D721Med (cell line): ENCODE measurements at regions not wholly inside any gene's neighbourhood (a gene's known extent, or its start where the extent isn't known, plus 50 kb on each side); places are given as distances from the start of the nearest gene placed in this dataset.
"Not testable (repeated sequence)": the region's sequence is repeated elsewhere in the genome, so short reads cannot be mapped to it uniquely, and the experiment has no call there.

Source experiments
- DNase-seq: peaks from one replicate; pipeline ENCODE4 v3.0.0; 2011; ENCODE audit warnings: low spot score; ENCODE audit not compliant: insufficient read length
- FAIRE-seq: peaks from 2 replicates; lab custom pipeline; 2011; peaks lifted over from hg19 to GRCh38; lab: Jason Lieb, UNC
- TF ChIP-seq, protein P1 (sequence below): IDR thresholded peaks from 2 replicates; pipeline ENCODE4 v1.5.1; 2012; ENCODE audit warnings: mild to moderate bottlenecking, control low read depth; ENCODE audit not compliant: insufficient read depth; ENCODE audit errors: missing control alignments

DNA sequence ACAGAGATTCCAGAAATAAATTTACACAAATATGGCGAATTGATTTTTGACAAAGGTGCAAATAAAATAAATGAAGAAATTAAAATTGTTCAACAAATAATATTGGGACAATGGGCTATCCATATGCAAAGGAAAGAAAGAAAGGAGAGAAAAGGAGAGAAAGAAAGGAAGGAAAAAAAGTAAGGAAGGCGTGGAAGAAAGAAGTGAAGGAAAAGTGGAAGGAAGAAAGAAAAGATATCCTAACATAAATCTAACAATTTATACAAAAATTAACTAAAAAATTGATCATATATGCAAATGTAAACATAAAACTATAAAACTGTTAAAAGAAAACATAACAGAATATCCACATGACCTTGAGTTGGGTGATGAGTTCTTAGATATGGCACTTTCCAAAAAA lies 78.7 kb upstream of the ZNF184 start:
- FAIRE-seq (no peak), DNase-seq (no peak)
- TF ChIP-seq, protein P1, sequence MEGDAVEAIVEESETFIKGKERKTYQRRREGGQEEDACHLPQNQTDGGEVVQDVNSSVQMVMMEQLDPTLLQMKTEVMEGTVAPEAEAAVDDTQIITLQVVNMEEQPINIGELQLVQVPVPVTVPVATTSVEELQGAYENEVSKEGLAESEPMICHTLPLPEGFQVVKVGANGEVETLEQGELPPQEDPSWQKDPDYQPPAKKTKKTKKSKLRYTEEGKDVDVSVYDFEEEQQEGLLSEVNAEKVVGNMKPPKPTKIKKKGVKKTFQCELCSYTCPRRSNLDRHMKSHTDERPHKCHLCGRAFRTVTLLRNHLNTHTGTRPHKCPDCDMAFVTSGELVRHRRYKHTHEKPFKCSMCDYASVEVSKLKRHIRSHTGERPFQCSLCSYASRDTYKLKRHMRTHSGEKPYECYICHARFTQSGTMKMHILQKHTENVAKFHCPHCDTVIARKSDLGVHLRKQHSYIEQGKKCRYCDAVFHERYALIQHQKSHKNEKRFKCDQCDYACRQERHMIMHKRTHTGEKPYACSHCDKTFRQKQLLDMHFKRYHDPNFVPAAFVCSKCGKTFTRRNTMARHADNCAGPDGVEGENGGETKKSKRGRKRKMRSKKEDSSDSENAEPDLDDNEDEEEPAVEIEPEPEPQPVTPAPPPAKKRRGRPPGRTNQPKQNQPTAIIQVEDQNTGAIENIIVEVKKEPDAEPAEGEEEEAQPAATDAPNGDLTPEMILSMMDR, result no peak

DNA sequence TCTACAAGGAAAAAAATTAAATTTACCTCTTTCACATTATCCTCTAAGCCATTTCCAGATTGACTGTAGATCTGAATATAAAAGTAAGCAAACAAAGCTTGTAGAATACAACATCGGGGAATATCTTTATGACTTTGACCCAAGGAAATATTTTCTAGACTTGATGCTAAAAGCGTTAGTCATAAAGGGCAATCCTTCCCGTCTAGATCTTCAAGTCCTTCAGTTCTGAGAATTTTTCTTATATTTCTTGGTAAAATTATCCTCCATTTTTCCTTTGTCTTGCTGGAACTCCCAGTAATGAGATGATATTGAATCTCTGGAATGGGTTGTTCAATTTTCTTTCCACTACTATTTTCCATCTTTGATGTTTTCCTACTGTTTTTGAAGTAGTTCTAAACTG lies 77.8 kb upstream of the ZNF184 start:
- FAIRE-seq (no peak), DNase-seq (no peak)

DNA sequence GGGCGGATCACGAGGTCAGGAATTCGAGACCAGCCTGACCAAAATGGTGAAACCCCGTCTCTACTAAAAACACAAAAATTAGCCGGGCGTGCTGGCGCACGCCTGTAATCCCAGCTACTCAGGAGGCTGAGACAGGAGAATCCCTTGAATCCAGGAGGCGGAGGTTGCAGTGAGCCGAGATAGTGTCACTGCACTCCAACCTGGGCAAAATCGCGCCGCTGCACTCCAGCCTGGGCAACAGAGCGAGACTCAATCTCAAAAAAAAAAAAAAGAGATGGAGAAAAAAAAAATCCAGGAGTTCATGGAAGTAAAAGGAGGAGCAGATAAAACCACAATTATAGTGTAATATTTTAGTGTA lies 76.3 kb upstream of the ZNF184 start:
- FAIRE-seq, DNase-seq: not testable (repeated sequence)

More for the DNA sequence above, 77.8 kb upstream of the ZNF184 start:
- TF ChIP-seq, protein P1, result no peak

DNA sequence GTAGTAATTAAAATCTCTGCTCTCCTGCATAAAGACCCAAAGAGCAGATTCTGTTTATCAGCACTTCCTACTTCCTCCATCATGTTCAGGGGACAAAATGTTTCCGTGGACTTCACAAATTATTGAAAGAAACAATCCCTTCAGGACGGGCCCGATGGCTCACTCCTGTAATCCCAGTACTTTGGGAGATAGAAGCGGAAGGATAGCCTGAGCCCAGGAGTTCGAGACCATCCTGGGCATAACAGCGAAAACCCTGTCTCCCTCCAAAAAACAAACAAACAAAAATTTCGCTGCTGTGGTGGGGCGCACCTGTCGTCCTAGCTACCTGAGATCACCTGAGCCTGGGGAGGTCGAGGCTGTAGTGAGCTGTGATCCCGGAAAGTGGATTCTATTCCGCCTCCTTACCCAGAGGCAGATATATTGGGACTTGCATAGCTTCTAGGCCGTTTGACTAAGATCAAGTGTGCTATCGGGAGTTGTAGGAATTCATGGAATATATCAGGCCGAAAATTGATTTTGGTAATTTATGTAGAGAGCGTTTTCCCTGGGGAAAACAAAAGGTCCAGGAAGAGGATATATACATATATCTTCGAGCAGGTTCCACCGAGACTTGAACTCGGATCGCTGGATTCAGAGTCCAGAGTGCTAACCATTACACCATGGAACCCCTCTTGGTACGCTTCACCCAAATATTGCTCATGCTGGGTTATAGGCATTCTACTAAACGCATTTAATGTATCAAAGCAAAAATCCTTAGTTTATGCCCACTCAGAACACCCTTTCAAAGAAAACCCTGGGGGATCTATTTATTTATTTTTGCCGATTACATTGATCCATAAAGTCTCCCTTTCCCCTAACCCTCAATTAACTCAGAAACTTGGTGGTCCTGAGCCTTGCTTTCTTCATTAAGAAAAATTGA lies 74.5 kb upstream of the ZNF184 start:
- no peak for FAIRE-seq
- TF ChIP-seq, protein P1, result no peak
- DNase-seq, result no peak

DNA sequence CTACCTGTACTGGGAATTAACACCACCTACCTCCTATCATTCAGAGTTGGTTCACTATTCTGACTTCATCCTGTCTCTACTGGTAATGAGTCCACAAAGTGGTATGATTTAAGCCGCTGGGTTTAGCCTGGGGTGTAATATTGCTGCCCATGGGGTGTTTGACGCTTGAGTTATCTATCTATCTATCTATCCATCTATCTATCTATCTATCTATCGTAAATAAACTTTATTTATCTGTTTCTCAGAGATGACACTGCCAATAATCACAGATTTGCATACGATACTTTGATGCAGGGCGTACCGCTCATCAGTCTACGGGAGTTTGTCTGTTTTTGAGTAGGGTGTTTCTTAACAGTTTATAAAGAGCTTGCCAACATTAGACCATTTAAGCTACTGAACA lies 73.6 kb upstream of the ZNF184 start:
- TF ChIP-seq, protein P1, result no peak
- DNase-seq, result no peak
- no peak for FAIRE-seq

DNA sequence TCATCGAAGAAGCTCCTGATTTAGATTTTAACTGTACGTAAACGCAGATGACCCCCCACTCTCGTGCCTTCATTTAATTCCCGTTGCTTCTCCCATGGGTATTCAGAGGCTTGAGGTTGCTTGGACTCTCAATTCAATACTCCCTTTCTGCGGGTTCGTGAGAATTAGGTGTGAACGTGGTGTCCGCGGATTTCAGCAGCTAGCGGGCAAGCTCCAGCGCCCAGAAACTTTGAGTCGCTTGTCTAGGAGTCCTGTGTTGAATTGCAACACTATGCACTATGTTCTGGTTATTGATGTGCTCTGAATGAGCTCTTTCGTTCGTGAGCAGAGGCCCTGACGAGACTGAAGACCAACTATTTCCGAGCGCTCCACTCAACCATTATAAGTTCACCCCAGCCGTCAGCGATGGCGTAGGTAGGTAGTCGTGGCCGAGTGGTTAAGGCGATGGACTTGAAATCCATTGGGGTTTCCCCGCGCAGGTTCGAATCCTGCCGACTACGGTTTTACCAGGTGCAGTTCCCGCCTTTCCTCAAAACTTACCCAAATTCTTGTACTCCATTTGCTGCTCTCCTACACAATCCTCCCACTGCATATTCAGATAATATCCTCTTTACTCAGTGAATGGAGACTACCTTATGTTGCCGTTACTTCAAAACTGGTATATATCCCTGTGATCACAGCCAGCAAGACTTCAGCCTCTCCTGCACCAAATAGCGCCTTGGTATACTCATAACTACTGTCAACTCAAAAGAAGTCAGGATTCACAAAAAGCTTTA lies 72.6 kb upstream of the ZNF184 start:
- FAIRE-seq (no peak), DNase-seq (no peak)
- TF ChIP-seq, protein P1, result no peak

DNA sequence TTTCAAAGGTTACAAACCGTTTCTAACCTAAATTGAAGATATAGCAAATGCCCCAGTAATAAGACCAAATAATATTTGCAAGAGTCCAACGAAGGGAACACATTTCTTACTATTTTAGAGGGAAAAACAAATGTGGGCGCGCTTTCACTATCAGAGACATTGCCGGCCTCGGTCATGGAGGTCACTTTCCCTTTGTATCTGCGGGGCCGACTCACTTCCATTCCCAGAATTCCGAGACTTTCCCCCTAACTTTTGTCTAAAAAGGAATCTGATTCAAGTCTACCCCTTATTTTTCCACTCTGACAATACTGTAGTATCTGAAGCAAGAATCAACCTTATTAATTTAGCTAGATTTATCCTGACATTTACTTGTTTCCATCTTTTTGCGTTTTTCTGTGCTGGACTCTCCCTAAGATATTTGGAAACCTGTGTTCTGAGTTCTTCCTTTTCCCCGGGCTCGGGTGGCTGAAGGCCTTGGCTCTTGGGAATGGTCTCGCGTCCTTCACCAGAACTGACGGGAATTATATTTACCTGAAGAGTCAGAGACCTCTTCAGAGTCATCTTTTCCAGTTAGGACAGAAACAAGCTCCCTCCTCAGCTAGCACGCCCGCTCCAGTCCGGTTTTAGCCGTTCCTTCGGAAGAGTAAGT lies 71.8 kb upstream of the ZNF184 start:
- DNase-seq (no peak), FAIRE-seq (no peak)
- TF ChIP-seq, protein P1, result no peak

DNA sequence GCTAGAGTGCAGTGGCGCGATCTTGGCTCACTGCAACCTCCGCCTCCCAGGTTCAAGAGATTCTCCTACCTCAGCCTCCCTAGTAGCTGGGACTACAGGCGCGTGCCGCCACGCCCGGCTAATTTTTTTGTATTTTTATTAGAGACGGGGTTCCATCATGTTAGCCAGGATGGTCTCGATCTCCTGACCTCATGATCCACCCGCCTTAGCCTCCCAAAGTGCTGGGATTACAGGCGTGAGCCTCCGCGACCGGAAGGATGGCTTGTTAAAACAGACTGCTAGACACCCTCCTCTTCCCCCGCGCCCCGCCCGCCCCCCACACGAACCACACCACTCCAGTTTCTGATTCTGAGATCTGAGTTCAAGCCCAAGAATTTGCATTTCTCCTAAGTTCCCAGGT lies 71.2 kb upstream of the ZNF184 start:
- not testable (repeated sequence) for FAIRE-seq, DNase-seq
